H1 (cell line): ENCODE measurements at regions not wholly inside any gene's neighbourhood (a gene's known extent, or its start where the extent isn't known, plus 50 kb on each side); places are given as distances from the start of the nearest gene placed in this dataset.

Source experiments
- CBX5 ChIP-seq: fragments of 300-800, 300-1000 bp; sonication (generic); IDR thresholded peaks from 2 replicates; pipeline ENCODE4 v1.7.1; 2016; ENCODE audit warnings: antibody characterized with exemption, low read length, low read depth
- CREB1 ChIP-seq: IDR thresholded peaks from 2 replicates; pipeline ENCODE4 v1.6.1; 2012; ENCODE audit warnings: inconsistent platforms
- CTCF ChIP-seq, 3 experiments: IDR thresholded peaks; 1 replicate in 2 of 3; 2 replicates in 1 of 3; pipeline versions ENCODE4 v1.5.1 to v1.6.1; 2011; ENCODE audit warnings: low read length in 3 of 3, mild to moderate bottlenecking in 3 of 3, inconsistent platforms in 2 of 3, low read depth in 1 of 3, moderate library complexity in 1 of 3; ENCODE audit not compliant: insufficient read depth in 1 of 3; ENCODE audit errors: control extremely low read depth in 1 of 3
- EZH2 ChIP-seq: fragments of 200-600 bp; sonication (generic); IDR thresholded peaks from 2 replicates; pipeline ENCODE4 v1.7.1; 2012; ENCODE audit warnings: low read depth, mild to moderate bottlenecking, moderate library complexity, low read length, inconsistent platforms; ENCODE audit not compliant: severe bottlenecking
- NRF1 ChIP-seq: IDR thresholded peaks from 2 replicates; pipeline ENCODE4 v1.6.1; 2011; ENCODE audit warnings: mild to moderate bottlenecking, low read depth, low read length, improper control_type of control experiment
- RAD21 ChIP-seq, 2 experiments: IDR thresholded peaks in 1 of 2; conservative IDR thresholded peaks in 1 of 2; 2 replicates each; pipeline ENCODE4 v1.6.1; 2011; ENCODE audit warnings: low read depth in 2 of 2, low read length in 2 of 2, improper control_type of control experiment in 1 of 2, inconsistent platforms in 1 of 2, mild to moderate bottlenecking in 1 of 2, moderate library complexity in 1 of 2
- TAF1 ChIP-seq: IDR thresholded peaks from 2 replicates; pipeline ENCODE4 v1.6.1; 2011; ENCODE audit warnings: mild to moderate bottlenecking, low read depth, low read length
- USF2 ChIP-seq: IDR thresholded peaks from 2 replicates; pipeline ENCODE4 v1.6.1; 2011; ENCODE audit warnings: low read length, improper control_type of control experiment

- no peak for TF ChIP-seq USF2
- no peak for TF ChIP-seq NRF1
- TF ChIP-seq RAD21 (IDR thresholded peaks at IDR 0.05 in 1 of 2, conservative IDR thresholded peaks at IDR 0.05 in 1 of 2; ENCODE audit: low read depth in 2 of 2, low read length in 2 of 2) = no peak
- no peak for TF ChIP-seq CTCF (IDR thresholded peaks at IDR 0.05; ENCODE audit: control extremely low read depth in 1 of 3, insufficient read depth in 1 of 3, low read depth in 1 of 3, low read length in 3 of 3)
- TF ChIP-seq EZH2 = no peak
- no peak for TF ChIP-seq CREB1
- no peak for TF ChIP-seq TAF1
- no peak for TF ChIP-seq CBX5
Measured at GRCh38 chr16:55225972-55226542, 97.9 kb upstream of the IRX6 start.
